Calu3 (cell line): ENCODE measurements at regions not wholly inside any gene's neighbourhood (a gene's known extent, or its start where the extent isn't known, plus 50 kb on each side); places are given as distances from the start of the nearest gene placed in this dataset.

Experiments used
- BruUV-seq: library from RNA; stranded (reverse); fragments of 400-500 nt; replicated peaks from 2 replicates; lab custom pipeline; 2021; lab: Mats Ljungman, UMichigan
- CTCF ChIA-PET: fragments of 300-600 bp; sonication (Branson Sonifier 250); formaldehyde crosslinking; loops from one replicate; lab custom pipeline; 2022; ENCODE audit warnings: antibody characterized with exemption; lab: Charles Lee
- DNase-seq: peaks from one replicate; pipeline ENCODE4 v3.0.0; 2022
- H3K27ac Mint-ChIP-seq: one replicate; pipeline ENCODE4 v1.8.0; 2022; ENCODE audit warnings: mixed read lengths; ENCODE audit not compliant: unreplicated experiment
- H3K27me3 Mint-ChIP-seq: one replicate; pipeline ENCODE4 v1.8.0; 2022; ENCODE audit warnings: mixed read lengths; ENCODE audit not compliant: unreplicated experiment
- H3K36me3 Mint-ChIP-seq: one replicate; pipeline ENCODE4 v1.8.0; 2022; ENCODE audit warnings: mild to moderate bottlenecking, moderate library complexity, mixed read lengths; ENCODE audit not compliant: insufficient read depth, unreplicated experiment
- H3K4me1 Mint-ChIP-seq: one replicate; pipeline ENCODE4 v1.8.0; 2022; ENCODE audit warnings: mild to moderate bottlenecking, low read depth, mixed read lengths; ENCODE audit not compliant: unreplicated experiment
- H3K4me3 Mint-ChIP-seq: one replicate; pipeline ENCODE4 v1.8.0; 2022; ENCODE audit warnings: mild to moderate bottlenecking, low read depth, moderate library complexity, mixed read lengths; ENCODE audit not compliant: unreplicated experiment
- H3K9me3 Mint-ChIP-seq: one replicate; pipeline ENCODE4 v1.8.0; 2022; ENCODE audit warnings: low read depth, mixed read lengths; ENCODE audit not compliant: unreplicated experiment
- intact Hi-C: fragments of 100-400 bp; cut with micrococcal nuclease; formaldehyde crosslinking; loops from one replicate; pipeline ENCODE4 v1.10.0; 2022; ENCODE audit not compliant: unreplicated experiment
- TF ChIP-seq, protein P1 (sequence below): fragments of 200-600 bp; IDR thresholded peaks from one replicate; pipeline ENCODE4 v1.8.0; 2022; ENCODE audit warnings: antibody characterized with exemption; ENCODE audit not compliant: unreplicated experiment

GRCh38 chr12:107610021-107610859 lies 75.4 kb upstream of the PWP1 start:
- TF ChIP-seq, protein P1, sequence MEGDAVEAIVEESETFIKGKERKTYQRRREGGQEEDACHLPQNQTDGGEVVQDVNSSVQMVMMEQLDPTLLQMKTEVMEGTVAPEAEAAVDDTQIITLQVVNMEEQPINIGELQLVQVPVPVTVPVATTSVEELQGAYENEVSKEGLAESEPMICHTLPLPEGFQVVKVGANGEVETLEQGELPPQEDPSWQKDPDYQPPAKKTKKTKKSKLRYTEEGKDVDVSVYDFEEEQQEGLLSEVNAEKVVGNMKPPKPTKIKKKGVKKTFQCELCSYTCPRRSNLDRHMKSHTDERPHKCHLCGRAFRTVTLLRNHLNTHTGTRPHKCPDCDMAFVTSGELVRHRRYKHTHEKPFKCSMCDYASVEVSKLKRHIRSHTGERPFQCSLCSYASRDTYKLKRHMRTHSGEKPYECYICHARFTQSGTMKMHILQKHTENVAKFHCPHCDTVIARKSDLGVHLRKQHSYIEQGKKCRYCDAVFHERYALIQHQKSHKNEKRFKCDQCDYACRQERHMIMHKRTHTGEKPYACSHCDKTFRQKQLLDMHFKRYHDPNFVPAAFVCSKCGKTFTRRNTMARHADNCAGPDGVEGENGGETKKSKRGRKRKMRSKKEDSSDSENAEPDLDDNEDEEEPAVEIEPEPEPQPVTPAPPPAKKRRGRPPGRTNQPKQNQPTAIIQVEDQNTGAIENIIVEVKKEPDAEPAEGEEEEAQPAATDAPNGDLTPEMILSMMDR: peak; percentile 67

DNA sequence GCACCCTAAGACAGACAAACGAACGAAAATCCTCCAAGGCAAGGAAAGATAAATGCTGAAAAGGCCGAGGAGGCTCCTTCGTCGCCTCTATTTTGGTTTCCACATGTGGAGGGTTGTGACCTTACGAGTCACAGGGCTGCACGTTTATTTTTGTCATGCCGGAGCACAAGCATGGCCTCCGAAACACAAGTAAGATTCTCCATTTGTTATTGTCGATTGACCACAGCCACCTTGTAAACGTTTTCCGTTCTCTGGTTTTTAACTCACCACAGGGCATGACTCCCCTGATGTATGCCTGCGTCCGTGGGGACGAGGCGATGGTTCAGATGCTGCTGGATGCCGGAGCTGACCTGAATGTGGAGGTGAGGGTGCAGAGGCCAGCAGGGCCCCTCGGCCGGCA lies 73.1 kb upstream of the PWP1 start:
- Mint-ChIP-seq H3K4me3 (no peak overlapping the region), H3K27ac (no peak overlapping the region), H3K36me3 (no peaks in the 10 kb centered on the region), H3K27me3 (peaks cover 76% of the 10 kb centered on the region), H3K4me1 (no peaks in the 10 kb centered on the region), H3K9me3 (no peaks in the 10 kb centered on the region)
- no TSS peak for BruUV-seq
- TF ChIP-seq, protein P1: no peak
- CTCF ChIA-PET: interaction anchor here (1.4 kb wide), 1 partner anchor 481 kb away, joined by 3 read pairs; no protein-coding TSS in a partner anchor
- no peak for DNase-seq
- intact Hi-C loops: no loop called here

More at GRCh38 chr12:107610021-107610859, 75.4 kb upstream of the PWP1 start:
- H3K27me3 Mint-ChIP-seq: peaks cover 69% of the 10 kb centered on the region
- H3K36me3 Mint-ChIP-seq: no peaks in the 10 kb centered on the region
- CTCF ChIA-PET: interaction anchor here (0.6 to 1.6 kb wide), 6 partner anchors 13 to 518 kb away, joined by 3 to 5 read pairs (median 4); no protein-coding TSS in a partner anchor
- H3K27ac Mint-ChIP-seq: no peak overlapping the region
- no peaks in the 10 kb centered on the region for H3K4me1 Mint-ChIP-seq
- H3K4me3 Mint-ChIP-seq: no peak overlapping the region
- H3K9me3 Mint-ChIP-seq: no peaks in the 10 kb centered on the region
- intact Hi-C loops: no loop called here
- no TSS peak for BruUV-seq
- peak; percentile 46 for DNase-seq

GRCh38 chr12:107616941-107617340 lies 68.7 kb upstream of the PWP1 start:
- H3K4me1 Mint-ChIP-seq: no peaks in the 10 kb centered on the region
- CTCF ChIA-PET: interaction anchor here (0.6 kb wide), 1 partner anchor 492 kb away, joined by 3 read pairs; no protein-coding TSS in a partner anchor
- intact Hi-C loops: no loop called here
- no peak overlapping the region for H3K27ac Mint-ChIP-seq
- TF ChIP-seq, protein P1: no peak
- no peaks in the 10 kb centered on the region for H3K9me3 Mint-ChIP-seq
- H3K27me3 Mint-ChIP-seq: peaks cover 97% of the 10 kb centered on the region
- H3K36me3 Mint-ChIP-seq: no peaks in the 10 kb centered on the region
- H3K4me3 Mint-ChIP-seq: no peak overlapping the region
- DNase-seq: no peak
- BruUV-seq: no TSS peak

DNA sequence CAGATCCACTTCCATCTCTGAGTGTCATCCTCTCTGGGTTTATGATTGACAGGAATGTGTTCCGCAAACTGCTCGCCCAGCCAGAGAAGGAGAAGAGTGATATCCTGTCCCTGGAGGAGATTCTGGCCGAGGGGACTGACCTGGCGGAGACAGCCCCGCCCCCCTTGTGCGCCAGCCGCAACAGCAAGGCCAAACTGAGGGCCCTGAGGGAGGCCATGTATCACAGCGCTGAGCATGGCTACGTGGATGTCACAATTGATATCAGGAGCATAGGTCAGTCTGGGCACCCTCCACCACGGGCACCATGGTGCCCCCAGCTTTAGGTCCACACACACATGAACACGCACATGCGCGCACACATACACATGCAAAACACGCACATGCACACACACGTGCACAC lies 67.5 kb upstream of the PWP1 start:
- CTCF ChIA-PET: no interaction called here
- H3K4me3 Mint-ChIP-seq: no peak overlapping the region
- intact Hi-C loops: no loop called here
- no peaks in the 10 kb centered on the region for H3K4me1 Mint-ChIP-seq
- TF ChIP-seq, protein P1: no peak
- H3K27me3 Mint-ChIP-seq: peaks cover 89% of the 10 kb centered on the region
- no peaks in the 10 kb centered on the region for H3K36me3 Mint-ChIP-seq
- H3K27ac Mint-ChIP-seq: no peak overlapping the region
- H3K9me3 Mint-ChIP-seq: no peaks in the 10 kb centered on the region
- DNase-seq: no peak
- no TSS peak for BruUV-seq
